Skin of body (tissue), 1 donor: ENCODE measurements at regions not wholly inside any gene's neighbourhood (a gene's known extent, or its start where the extent isn't known, plus 50 kb on each side); places are given as distances from the start of the nearest gene placed in this dataset.
"Not testable (repeated sequence)": the region's sequence is repeated elsewhere in the genome, so short reads cannot be mapped to it uniquely, and the experiment has no call there.

Experiments used
- DNase-seq: peaks from one replicate; lab custom pipeline; 2025; lab: John Stamatoyannopoulos, UW

GRCh38 chr4:181757910-181758660 is 485.1 kb upstream of the TENM3 start:
- DNase-seq, result no peak

GRCh38 chr4:181760560-181760959 is 482.6 kb upstream of the TENM3 start:
- no peak for DNase-seq

GRCh38 chr4:181761156-181761555 is 482.0 kb upstream of the TENM3 start:
- no peak for DNase-seq

GRCh38 chr4:181766061-181766548 is 477.1 kb upstream of the TENM3 start:
- DNase-seq, result no peak

- no peak for DNase-seq
These were observed 472.2 kb upstream of the TENM3 start for GRCh38 chr4:181770971-181771370.

- DNase-seq, result no peak
These were observed 467.9 kb upstream of the TENM3 start for GRCh38 chr4:181775298-181775697.

GRCh38 chr4:181776264-181777054 is 466.7 kb upstream of the TENM3 start:
- DNase-seq, result no peak

- DNase-seq, result no peak
These were observed 465.7 kb upstream of the TENM3 start for GRCh38 chr4:181777518-181777917.

- DNase-seq, result no peak
These were observed 458.3 kb upstream of the TENM3 start for GRCh38 chr4:181784881-181785280.

GRCh38 chr4:181792641-181793040 is 450.6 kb upstream of the TENM3 start:
- DNase-seq, result no peak

GRCh38 chr4:181793096-181793495 is 450.1 kb upstream of the TENM3 start:
- DNase-seq, result no peak

GRCh38 chr4:181796502-181796901 is 446.7 kb upstream of the TENM3 start:
- DNase-seq, result no peak

- no peak for DNase-seq
These were observed 444.7 kb upstream of the TENM3 start for GRCh38 chr4:181798536-181798935.

- DNase-seq, result no peak
These were observed 443.6 kb upstream of the TENM3 start for GRCh38 chr4:181799561-181800069.

- no peak for DNase-seq
These were observed 441.0 kb upstream of the TENM3 start for GRCh38 chr4:181802207-181802606.

GRCh38 chr4:181807771-181808170 is 435.4 kb upstream of the TENM3 start:
- no peak for DNase-seq

GRCh38 chr4:181810711-181811110 is 432.5 kb upstream of the TENM3 start:
- DNase-seq, result no peak

GRCh38 chr4:181811550-181811949 is 431.7 kb upstream of the TENM3 start:
- not testable (repeated sequence) for DNase-seq

GRCh38 chr4:181819946-181820345 is 423.3 kb upstream of the TENM3 start:
- no peak for DNase-seq

- no peak for DNase-seq
These were observed 422.6 kb upstream of the TENM3 start for GRCh38 chr4:181820553-181820952.

GRCh38 chr4:181821039-181822004 is 421.9 kb upstream of the TENM3 start:
- DNase-seq, result no peak
